ENCODE measurements at regions not wholly inside any gene's neighbourhood (a gene's known extent, or its start where the extent isn't known, plus 50 kb on each side); places are given as distances from the start of the nearest gene placed in this dataset.

- TF ChIP-seq, protein P1, sequence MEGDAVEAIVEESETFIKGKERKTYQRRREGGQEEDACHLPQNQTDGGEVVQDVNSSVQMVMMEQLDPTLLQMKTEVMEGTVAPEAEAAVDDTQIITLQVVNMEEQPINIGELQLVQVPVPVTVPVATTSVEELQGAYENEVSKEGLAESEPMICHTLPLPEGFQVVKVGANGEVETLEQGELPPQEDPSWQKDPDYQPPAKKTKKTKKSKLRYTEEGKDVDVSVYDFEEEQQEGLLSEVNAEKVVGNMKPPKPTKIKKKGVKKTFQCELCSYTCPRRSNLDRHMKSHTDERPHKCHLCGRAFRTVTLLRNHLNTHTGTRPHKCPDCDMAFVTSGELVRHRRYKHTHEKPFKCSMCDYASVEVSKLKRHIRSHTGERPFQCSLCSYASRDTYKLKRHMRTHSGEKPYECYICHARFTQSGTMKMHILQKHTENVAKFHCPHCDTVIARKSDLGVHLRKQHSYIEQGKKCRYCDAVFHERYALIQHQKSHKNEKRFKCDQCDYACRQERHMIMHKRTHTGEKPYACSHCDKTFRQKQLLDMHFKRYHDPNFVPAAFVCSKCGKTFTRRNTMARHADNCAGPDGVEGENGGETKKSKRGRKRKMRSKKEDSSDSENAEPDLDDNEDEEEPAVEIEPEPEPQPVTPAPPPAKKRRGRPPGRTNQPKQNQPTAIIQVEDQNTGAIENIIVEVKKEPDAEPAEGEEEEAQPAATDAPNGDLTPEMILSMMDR (conservative IDR thresholded peaks at IDR 0.05; ENCODE audit: low read length), result no peak
- TF ChIP-seq EZH2phosphoT487 (IDR thresholded peaks at IDR 0.05; ENCODE audit: borderline replicate concordance, low read depth, low read length), result no peak
Measured at GRCh38 chr12:126773491-126773890, 1493.5 kb upstream of the TMEM132C start.
